ENCODE measurements at regions not wholly inside any gene's neighbourhood (a gene's known extent, or its start where the extent isn't known, plus 50 kb on each side); places are given as distances from the start of the nearest gene placed in this dataset.

- H4K8ac ChIP-seq (ENCODE audit: extremely low read depth, insufficient read depth, low read length) = no peak overlapping the region
- no peaks in the 10 kb centered on the region for H4K20me1 ChIP-seq (replicated peaks in 1 of 2; ENCODE audit: control insufficient read depth in 1 of 2, insufficient read depth in 2 of 2, low read length in 2 of 2)
- H2BK15ac ChIP-seq (ENCODE audit: low read length) = no peak overlapping the region
- H3K79me1 ChIP-seq (ENCODE audit: low read depth, low read length) = no peaks in the 10 kb centered on the region
- no peak overlapping the region for H2BK5ac ChIP-seq (ENCODE audit: low read depth, low read length)
- no peak overlapping the region for H3K23ac ChIP-seq (ENCODE audit: insufficient read length)
- no peak for FAIRE-seq
- no peaks in the 10 kb centered on the region for H3K4me1 ChIP-seq (replicated peaks in 1 of 4; ENCODE audit: control insufficient read depth in 3 of 4, insufficient read depth in 4 of 4, low read length in 3 of 4)
- no peaks in the 10 kb centered on the region for H3K79me2 ChIP-seq (ENCODE audit: control insufficient read depth in 1 of 2, insufficient read depth in 2 of 2, low read length in 2 of 2)
- no peak overlapping the region for H2BK12ac ChIP-seq (ENCODE audit: low read depth, low read length)
- no peak overlapping the region for H3K4ac ChIP-seq (replicated peaks; ENCODE audit: insufficient read length, low read depth, low read length)
- H2AFZ ChIP-seq (ENCODE audit: low read length) = no peak overlapping the region
- H3K18ac ChIP-seq (ENCODE audit: extremely low read depth, low read length) = no peak overlapping the region
- no peak for DNase-seq (ENCODE audit: low read depth in 1 of 2, low spot score in 2 of 2)
- no peak overlapping the region for H3K56ac ChIP-seq (replicated peaks; ENCODE audit: insufficient read length, low read depth, low read length)
- H3K4me3 ChIP-seq (ENCODE audit: extremely low read depth in 1 of 4, insufficient read depth in 2 of 4, low read depth in 3 of 4, low read length in 4 of 4) = no peak overlapping the region
- no peak overlapping the region for H3K9ac ChIP-seq (replicated peaks in 1 of 4; ENCODE audit: extremely low read depth in 1 of 4, low read depth in 3 of 4, low read length in 3 of 4)
- H3K27me3 ChIP-seq (replicated peaks in 1 of 4; ENCODE audit: control insufficient read depth in 3 of 4, extremely low read depth in 1 of 4, insufficient read depth in 3 of 4, low read length in 3 of 4) = no peaks in the 10 kb centered on the region
- H3K14ac ChIP-seq (ENCODE audit: insufficient read length) = no peak overlapping the region
- ChIA-PET CTCF (ENCODE audit: partially characterized antibody) (interaction anchor here (2.1 kb wide), 1 partner anchor 1138 kb away, joined by 5 read pairs; no protein-coding TSS in a partner anchor), POLR2A (ENCODE audit: partially characterized antibody) (no interaction called here)
- H3K23me2 ChIP-seq (ENCODE audit: low read depth, low read length) = no peaks in the 10 kb centered on the region
- H2AK5ac ChIP-seq (ENCODE audit: low read depth, low read length) = no peak overlapping the region
- H2BK120ac ChIP-seq (replicated peaks; ENCODE audit: low read depth, low read length) = no peak overlapping the region
- no peak overlapping the region for H2BK20ac ChIP-seq (ENCODE audit: low read length)
- H3K4me2 ChIP-seq (ENCODE audit: insufficient read depth in 1 of 2, low read depth in 2 of 2, low read length in 2 of 2) = no peak overlapping the region
- H4K5ac ChIP-seq (ENCODE audit: insufficient read length, low read depth, low read length) = no peak overlapping the region
- WGBS, 2 experiments (ENCODE audit: extremely low coverage in 1 of 2, insufficient coverage in 1 of 2, insufficient read length in 1 of 2, insufficient replicate concordance in 2 of 2, low coverage in 1 of 2, low lambda C conversion rate in 2 of 2, missing lambda C conversion rate in 1 of 2) = 83% methylated on average over 1 of the region's 1 CpG; no CpG with 5 or more reads in 1 of the 2 experiments
- H3K27ac ChIP-seq (ENCODE audit: low read depth, low read length) = no peak overlapping the region
- no peak overlapping the region for H4K91ac ChIP-seq (replicated peaks; ENCODE audit: insufficient read length, low read length)
- no peaks in the 10 kb centered on the region for H3K36me3 ChIP-seq (ENCODE audit: control insufficient read depth in 2 of 4, insufficient read depth in 4 of 4, low read length in 3 of 4)
- H3K9me3 ChIP-seq (ENCODE audit: insufficient read depth in 2 of 2, low read depth in 1 of 2, low read length in 1 of 2) = no peaks in the 10 kb centered on the region
- no peak for TF ChIP-seq CTCF (IDR thresholded peaks at IDR 0.05; ENCODE audit: control extremely low read depth in 1 of 3, insufficient read depth in 1 of 3, low read depth in 1 of 3, low read length in 3 of 3)
- no peak for TF ChIP-seq TAF7 (optimal IDR thresholded peaks at IDR 0.05; ENCODE audit: borderline replicate concordance, low read depth, low read length)
- TF ChIP-seq MAX (IDR thresholded peaks at IDR 0.05) = no peak
- no peak for TF ChIP-seq KDM5A (IDR thresholded peaks at IDR 0.05; ENCODE audit: low read length)
- TF ChIP-seq PHF8 (conservative IDR thresholded peaks at IDR 0.05; ENCODE audit: low read depth, low read length) = no peak
- no peak for TF ChIP-seq ZNF274 (IDR thresholded peaks at IDR 0.05; ENCODE audit: borderline replicate concordance, extremely low read depth, low read length)
- TF ChIP-seq SP1 (IDR thresholded peaks at IDR 0.05; ENCODE audit: low read depth, low read length) = no peak
- TF ChIP-seq BRCA1 (IDR thresholded peaks at IDR 0.05; ENCODE audit: low read depth, low read length) = no peak
- TF ChIP-seq RAD21 (IDR thresholded peaks at IDR 0.05 in 1 of 2, conservative IDR thresholded peaks at IDR 0.05 in 1 of 2; ENCODE audit: low read depth in 2 of 2, low read length in 2 of 2) = no peak
- TF ChIP-seq SP2 (IDR thresholded peaks at IDR 0.05; ENCODE audit: low read length) = no peak
- no peak for TF ChIP-seq SAP30 (IDR thresholded peaks at IDR 0.05; ENCODE audit: insufficient read depth, insufficient replicate concordance, low read length)
- TF ChIP-seq GABPA (IDR thresholded peaks at IDR 0.05; ENCODE audit: borderline replicate concordance, insufficient read depth, low read length) = no peak
These were observed 229.3 kb upstream of the ACTBL2 start for GRCh38 chr5:57711946-57712345.

Measured in H1 (cell line).